ENCODE measurements at regions not wholly inside any gene's neighbourhood (a gene's known extent, or its start where the extent isn't known, plus 50 kb on each side); places are given as distances from the start of the nearest gene placed in this dataset.
"Not testable (repeated sequence)": the region's sequence is repeated elsewhere in the genome, so short reads cannot be mapped to it uniquely, and the experiment has no call there.

DNA sequence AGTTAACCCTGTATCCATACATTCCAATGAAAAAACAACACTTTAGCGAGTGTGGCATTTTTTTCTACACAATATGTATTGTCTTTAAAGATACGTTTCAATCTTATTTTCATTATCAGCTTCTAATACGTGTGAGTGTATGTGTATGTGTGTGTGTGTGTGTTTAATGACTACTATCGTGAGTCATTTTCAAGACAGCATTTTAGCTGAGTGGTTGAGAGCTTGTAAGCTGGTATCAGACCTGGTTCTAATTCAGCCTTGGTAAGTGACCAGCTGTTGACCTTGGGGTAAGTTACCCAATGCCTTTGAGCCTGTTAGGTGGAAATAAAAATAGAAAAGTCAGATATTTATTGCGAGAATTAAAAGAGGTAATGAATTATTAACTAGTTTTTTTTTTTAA, 320.0 kb upstream of the NT5E start:
- DNase-seq (ENCODE audit: low read depth in 2 of 2): no peak

DNA sequence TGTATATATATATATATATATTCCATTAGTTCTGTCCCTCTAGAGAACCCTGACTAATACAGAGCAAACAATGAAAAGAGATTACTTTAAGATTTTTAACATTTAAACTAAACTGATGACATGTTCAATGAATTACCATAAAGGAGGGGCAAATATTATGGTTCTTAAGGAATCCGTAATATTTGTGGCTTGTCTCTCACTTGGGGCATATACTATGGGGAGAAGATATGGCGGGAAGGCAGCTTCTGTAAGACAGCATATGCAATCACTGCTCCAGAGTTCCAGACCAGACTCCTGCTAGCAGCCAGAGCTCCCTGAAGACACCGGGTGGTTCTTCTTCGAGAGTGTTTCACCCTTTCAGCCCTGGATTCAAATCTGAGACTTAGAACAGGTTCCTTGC, 321.1 kb upstream of the NT5E start:
- DNase-seq (ENCODE audit: low read depth in 2 of 2): no peak

DNA sequence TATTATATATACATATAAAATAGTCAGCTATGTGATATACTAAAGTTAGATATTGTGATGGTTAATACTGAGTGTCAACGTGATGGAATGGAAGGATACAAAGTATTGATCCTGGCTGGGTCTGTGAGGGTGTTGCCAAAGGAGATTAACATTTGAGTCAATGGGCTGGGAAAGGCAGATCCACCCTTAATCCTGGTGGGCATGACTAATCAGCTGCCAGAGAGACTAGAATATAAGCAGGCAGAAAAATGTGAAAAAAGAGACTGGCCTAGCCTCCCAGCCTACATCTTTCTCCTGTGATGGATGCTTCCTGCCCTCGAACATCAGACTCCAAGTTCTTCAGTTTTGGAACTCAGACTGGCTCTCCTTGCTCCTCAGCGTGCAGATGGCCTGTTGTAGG, 321.6 kb upstream of the NT5E start:
- DNase-seq (ENCODE audit: low read depth in 2 of 2): not testable (repeated sequence)

DNA sequence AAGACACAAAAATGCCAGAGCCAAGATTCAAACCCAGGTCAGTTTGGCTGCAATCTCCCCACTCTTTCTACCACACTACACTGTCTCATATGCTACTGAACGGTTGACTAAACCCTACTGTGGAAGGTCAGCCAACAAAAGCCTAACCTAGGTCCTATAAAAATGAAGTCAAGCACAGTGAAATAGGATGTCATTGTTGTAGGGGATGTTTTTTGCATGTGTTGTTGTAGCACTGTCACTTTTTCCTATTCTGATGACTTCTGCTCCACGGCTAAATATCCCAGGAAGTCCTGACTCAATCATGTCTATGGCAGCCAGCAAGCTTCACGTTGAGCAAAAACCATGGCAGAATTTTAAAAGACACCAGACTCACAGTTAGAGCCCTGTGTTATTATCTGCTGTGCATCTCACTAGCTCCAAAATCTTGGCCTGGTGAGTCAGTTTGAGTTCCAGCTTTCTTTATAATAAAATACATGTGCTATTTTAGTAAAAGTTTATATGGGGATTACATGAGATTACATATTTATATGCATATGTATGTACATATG, 322.1 kb upstream of the NT5E start:
- DNase-seq (ENCODE audit: low read depth in 2 of 2): peak; percentile 48 to 95

DNA sequence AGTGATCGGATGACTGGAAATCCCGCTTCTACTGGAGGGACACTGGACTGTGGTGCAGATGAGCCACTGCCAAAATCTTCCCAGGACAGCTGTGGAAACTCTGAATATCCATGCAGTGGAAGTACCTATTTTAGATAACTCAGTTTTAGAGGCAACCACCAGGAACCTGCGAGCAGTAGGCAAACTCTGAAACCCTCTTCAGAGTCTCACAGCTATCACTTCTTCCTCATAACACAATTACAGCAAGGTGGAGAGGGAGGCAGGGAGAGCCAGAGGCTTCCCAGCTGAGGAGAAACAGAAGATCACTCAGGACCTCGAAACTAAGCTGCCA, 322.8 kb upstream of the NT5E start:
- DNase-seq (ENCODE audit: low read depth in 2 of 2): no peak

DNA sequence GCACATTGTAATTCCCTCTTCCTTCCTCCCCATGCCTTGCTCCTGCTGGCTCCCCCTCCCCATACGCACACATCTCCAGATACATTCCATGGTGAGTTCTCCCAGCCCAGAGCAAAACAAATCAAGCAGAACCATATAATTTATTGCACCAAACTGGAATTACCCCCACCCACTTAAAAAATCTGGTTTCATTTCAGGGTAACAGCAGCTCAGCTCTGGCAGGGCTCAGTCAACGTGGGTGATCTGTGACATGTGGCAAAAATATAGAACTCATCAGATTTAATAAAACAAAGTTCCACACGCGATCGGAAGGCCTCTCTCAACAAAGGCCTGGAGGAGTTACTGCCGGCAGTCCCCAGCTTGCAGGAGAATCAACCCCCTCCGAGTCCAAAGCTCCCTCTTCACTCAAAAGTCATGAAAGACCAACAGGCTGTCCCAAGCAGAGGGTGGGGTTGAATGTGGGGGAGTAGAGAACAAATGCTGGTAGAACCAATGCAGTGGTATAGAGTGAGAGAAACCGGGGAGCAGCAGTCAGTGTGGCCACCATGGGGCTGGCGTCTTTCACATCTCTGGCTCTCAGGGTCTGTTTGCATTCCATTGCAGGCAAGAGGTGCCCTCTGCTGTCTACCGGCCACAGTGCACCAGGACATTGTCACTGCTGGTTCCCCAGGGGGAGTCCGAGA, 323.3 kb upstream of the NT5E start:
- peak; percentile 74 to 85 for DNase-seq (ENCODE audit: low read depth in 2 of 2)

DNA sequence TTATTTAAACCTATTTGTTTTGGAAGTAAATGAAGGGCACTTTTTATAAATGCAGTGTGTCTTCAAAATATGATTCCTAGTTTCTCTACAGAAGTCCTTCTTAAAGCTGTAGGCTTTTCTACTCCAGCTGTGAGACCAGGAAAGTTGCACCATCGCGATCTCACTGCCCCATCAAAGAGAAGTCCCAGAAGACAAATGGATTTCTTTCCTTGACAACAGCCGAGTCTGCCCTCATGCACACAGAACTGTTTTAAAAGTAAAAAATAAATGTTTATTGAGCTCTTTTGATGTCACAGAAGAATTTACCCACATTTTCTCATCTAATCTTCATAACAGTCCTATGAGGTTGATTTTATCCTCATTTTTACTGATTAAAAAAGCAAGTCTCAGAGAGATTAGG, 324.4 kb upstream of the NT5E start:
- no peak for DNase-seq (ENCODE audit: low read depth in 2 of 2)

DNA sequence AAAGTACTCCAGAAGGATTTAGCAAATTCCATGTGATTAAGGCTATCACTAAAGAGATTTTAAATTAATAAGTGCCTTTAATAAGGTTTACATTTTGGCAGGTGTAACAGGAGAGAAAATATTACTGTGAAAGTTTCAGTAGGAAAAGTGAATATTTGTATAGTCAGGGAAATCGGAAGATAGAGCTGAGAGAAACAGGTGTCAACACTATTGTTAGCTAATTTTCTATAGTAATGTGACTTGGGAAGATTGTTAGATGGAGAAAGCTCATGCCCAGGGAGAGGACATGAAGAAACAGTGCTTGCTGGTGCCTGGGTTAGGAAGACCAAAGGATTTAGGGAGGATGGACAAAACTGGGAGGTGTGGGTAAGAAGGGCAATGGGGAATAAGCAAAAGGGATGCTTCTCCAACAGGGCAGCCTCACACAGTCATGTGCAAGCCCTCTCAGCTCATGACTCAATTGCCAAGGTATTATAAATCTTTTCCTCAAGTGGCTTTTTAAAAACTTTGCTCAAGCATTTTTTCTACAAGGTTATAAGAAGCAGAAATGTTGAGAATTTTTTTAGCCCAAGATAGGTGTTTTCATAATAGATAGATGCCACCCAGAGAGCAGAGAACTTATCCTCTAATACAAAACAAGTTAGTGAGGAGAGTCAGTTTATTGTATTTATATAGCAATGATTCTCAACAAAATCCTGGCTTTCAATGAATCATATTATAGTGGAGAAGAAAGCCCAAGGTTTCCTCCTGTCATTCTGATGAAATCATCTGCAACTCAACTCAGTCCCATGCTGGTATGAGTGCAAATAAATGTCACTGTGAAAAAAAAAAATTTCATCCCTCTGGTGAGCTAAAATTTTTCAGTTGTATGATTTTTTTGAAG, 325.2 kb upstream of the NT5E start:
- DNase-seq (ENCODE audit: low read depth in 2 of 2): no peak

DNA sequence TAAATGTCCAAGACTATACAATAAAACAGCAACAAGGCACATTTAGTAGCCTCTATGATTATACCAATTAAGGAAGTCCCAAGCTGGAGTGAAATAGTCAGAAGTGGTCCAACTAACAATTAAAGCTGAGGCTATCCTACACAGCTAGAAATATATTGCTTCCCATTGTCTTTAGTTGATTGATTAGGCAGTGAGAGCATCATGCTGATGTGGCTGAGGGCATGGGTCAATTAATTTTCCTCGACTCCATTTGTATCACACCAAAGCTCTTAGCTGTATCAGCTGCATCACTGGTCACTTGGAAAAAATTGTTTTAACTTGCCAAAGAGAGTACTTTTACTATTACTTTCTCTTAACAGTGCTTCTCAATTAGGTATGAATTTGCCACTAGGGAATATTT, 328.7 kb upstream of the NT5E start:
- no peak for DNase-seq (ENCODE audit: low read depth in 2 of 2)

DNA sequence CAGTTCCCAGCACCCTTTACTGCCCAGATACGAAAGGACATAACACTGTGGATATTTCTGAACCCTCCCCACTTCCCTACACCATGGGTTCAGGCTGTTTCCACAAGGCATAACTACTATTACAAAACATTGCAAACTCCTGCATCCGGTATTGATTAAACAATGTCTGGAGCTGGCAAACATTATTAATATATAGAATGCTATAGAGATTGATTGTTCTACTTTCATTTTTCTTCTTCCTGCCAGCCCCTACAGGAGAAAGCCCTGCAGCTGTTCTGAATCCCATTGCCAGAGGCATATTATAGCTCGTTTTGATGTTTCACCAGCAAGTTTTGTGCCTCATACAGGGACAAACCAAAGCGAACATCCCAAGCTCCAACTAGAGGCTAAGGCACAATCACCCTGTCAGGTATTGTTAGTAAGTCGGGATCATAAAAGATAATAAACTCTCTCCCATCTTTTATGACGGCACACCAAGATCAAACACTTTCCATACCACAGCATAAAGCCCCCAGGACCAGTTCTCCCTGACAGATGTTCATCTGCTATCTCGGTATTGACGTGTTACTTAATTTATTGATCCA, 331.1 kb upstream of the NT5E start:
- DNase-seq (ENCODE audit: low read depth in 2 of 2): no peak

DNA sequence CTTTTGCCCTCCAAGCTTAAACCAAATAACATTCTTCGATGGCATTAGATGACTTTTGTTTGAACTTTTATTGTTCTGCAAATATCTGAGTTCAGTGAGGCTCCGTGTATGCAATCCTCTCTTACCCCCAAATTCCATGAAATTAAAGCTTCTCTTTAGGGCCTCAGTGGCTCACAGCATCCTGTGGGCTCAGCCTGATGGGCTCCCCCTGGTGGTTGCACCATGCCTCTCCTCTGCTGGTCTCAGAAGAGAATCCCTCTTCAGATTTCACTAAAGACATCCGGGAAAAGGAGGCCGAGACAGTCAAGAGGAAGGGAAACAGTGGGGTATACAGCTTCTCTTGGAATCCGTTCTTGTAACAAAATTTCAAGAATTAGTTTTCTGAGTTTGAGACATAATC, 331.6 kb upstream of the NT5E start:
- DNase-seq (ENCODE audit: low read depth in 2 of 2): no peak

DNA sequence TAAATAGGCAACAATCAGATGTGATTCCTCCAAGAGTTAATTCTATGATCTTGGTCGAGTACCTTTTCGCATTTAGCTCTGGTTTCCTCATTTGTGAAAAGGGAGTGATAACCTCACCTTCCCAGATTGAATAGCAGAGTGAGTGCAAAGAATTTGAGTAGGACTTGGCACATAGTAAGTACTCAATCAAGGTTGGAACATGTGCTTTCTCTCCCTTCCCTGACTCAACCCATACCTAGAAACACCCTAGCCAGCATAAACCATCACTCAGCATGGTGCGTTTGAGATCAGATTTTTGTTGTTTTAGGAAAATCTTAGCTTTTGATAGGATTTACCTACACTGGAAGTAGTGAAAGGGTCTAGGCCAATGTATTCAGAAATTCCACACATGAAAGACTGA, 333.4 kb upstream of the NT5E start:
- DNase-seq (ENCODE audit: low read depth in 2 of 2): no peak

DNA sequence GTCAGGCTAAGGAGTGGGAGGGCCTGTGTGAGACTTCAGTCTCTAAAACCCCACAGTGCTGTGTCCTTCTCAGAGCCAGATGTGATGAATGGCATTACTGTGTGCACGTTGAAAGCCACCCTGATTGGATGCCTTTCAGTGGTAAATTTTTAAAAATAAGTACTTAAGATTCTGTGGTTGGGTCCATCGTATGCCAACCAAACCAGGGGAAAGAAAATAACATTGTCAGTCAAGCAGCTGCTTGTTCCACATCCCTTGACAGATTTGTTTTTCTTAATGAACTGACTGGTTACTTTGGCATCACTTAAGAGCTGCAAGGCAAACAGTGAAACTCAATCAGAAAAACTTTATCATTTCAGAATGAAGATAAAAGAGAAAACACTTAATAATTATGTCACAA, 334.0 kb upstream of the NT5E start:
- no peak for DNase-seq (ENCODE audit: low read depth in 2 of 2)

DNA sequence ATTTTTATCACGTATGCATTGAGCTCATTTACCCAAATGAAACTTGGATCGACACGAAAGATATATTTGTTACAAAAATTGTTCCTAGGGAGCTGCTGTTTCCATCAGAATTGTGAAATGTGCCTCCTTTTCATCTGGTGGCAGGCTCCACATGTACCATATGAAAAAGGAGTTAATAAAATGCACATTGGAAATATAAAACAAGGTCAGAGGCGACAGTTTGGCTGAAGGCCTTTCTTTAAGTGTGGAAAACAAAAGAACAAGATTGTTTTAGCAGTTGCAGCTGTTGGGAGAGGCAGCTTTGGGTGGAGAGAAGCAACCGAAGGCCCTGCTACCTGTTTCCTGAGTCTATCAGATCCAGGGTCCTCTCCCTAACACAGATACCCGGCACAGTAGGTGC, 334.5 kb upstream of the NT5E start:
- no peak for DNase-seq (ENCODE audit: low read depth in 2 of 2)

DNA sequence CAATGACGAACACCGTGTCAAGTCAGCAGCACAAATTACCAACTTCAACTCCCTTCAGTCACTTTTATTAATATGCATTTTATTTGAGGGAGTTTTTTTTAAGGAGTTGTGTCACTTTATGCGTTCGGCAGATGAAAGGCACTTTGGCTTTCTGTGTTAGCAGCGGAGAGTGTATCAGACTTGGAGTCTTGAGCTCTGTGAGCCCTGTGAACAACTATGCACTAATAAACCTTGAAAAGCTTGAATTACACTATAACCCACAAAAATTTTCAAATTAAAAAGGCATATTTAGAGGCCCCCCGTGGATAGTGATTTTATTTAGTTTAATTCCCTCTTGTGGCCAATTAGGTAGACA, 335.3 kb upstream of the NT5E start:
- no peak for DNase-seq (ENCODE audit: low read depth in 2 of 2)

DNA sequence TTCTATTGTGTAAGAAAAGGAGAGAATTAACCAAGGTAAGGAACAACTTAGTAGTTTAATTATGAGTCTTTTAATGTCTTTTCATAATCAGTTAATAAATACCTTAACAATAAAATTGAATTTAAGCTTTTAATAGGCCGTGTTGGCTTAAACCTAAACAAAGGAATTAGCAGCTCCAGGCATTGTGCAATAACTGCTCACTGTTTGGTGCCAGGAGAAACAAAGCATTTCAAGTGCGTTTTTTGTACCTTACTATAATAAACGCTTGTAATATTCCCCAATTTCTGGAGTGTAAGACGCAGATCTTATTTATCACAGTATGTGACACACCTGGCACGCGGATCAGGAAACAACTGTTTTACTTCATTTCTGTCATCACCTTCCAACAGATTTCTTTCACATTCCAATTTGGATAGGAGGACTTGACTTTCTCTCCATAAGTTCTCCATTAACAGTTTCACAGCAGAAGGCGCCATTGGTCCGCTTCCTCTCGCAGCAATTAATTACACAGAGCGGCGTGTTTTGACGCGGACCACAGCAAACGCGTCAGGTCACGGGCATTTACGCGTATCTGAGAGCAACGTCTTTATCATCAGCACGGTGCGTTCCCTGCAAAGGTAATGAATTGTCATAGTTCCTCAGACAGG, 335.8 kb upstream of the NT5E start:
- DNase-seq (ENCODE audit: low read depth in 2 of 2): no peak

DNA sequence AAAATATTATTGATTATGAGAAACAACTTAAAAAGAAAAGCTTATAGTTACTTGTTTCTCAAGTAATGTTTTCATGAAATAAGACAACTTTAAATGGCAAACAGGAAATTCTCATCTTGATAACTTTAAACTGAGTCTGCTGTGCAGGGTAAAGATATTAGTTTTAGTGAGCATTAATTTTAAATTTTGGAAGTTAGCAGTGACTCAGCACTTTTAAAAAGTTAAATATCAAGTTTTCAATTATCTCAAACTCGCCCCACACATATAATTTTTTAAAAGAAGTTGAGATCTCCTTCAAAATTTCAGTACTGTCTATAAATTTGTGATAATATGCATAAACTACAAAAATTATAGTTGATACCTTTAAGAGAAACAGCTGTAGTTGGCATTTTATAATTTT, 337.3 kb upstream of the NT5E start:
- no peak for DNase-seq (ENCODE audit: low read depth in 2 of 2)

DNA sequence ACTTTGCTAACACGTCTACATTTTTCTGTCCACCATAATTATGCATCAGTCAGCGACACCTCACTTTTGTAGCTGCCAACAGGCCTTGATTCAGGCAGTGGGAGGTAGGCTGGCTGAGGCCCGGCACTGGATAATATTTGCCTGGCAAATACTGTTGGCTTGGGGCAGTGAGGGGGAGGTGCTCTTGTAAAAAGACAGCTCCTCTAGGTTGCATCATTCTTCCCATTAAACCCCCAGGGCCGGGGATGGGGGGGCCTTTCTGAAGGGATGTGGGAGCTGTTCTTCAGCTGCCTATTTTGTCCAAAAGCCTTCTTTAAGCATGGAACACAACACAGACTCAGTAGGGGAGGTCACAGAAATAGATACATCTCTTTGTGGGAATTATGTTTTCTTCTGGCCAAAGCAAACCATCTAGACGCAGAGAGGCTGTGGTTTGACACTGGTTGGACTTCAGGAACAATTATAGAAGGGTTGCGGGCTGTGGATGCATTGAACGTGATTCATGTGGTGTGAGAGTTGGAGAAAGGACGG, 338.3 kb upstream of the NT5E start:
- no peak for DNase-seq (ENCODE audit: low read depth in 2 of 2)

DNA sequence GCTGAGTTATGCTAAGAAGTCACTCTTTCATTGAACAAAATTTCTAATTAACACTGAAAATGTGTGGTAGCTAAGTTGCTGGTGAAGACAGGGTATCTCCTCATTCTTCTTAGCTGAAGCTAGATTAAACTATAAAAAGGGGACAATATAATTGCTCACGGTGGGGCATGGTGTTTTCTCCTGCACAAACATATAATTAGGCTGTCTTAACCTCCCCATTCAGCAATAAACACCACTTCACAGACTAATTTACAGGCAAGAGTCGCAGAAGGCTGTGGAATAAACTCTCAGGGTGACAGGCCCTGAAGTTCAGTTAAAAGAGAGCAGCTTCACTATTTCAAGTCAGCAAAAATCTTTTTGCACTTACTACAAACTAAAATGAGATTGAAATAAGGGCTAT, 338.9 kb upstream of the NT5E start:
- no peak for DNase-seq (ENCODE audit: low read depth in 2 of 2)

DNA sequence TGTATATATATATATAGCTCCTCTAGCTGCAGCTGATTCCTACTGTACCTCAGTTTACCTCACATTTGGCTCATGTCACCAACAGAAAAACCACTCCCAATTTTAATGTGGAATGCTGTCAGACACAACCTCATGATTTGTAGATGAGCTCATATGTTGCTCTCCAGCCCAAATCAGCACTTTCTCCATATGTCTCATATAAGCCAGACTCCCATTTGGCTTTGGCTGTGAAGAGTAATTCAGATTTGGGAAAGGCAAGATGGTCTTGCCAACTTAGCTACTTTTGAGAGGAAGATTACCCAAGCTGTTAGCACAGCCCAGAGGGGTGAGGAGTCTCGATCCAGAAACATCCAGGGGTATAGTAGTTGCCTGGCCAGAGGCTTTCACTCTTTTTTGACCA, 342.2 kb upstream of the NT5E start:
- DNase-seq (ENCODE audit: low read depth in 2 of 2): no peak

DNA sequence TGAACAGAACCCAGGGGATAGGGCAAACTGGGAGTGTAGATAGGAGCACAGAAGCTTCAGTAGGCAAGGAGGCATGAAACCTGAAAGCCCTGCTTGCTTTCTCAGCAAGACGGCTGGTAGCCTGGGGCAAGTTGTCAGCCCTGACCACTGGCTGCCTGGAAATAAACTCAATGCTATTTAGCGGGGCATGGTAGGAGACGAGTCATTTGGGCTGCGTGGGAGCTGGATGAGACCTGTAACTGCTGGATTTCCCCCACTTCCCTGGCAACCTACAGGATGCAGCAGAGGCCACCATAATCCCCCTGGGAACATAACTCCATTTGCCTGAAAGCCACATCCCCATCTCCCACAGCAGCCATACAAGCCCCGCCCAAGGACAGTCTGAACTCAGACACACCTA, 332.6 kb upstream of the TBX18 start:
- DNase-seq (ENCODE audit: low read depth in 2 of 2): no peak

DNA sequence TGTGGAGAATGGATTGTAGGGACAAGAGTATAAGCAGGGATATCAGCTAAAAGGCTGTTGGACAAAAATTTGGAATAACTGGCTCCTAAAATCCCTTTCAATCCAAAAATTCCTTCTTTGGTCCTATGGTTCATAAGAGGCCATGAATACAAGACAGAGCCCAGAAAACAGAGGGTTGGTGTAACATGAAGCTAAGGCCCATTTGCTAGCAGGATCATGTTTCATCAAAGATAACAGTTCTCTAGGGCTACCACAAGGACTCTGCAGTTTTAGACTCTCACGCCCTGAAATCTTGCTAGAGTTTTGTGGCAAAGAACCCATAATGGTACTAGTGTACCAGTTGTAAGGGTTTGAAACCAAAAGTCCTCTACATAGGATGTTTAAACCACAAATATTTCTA, 327.8 kb upstream of the TBX18 start:
- DNase-seq (ENCODE audit: low read depth in 2 of 2): no peak

All from dermis microvascular lymphatic vessel endothelial cell (primary cell).